Loucy (cell line): ENCODE measurements at regions not wholly inside any gene's neighbourhood (a gene's known extent, or its start where the extent isn't known, plus 50 kb on each side); places are given as distances from the start of the nearest gene placed in this dataset.

Experiments
- EZH2phosphoT487 ChIP-seq: fragments of 200-600 bp; IDR thresholded peaks from 2 replicates; pipeline ENCODE4 v1.6.1; 2018; ENCODE audit warnings: antibody characterized with exemption, mild to moderate bottlenecking, moderate library complexity, borderline replicate concordance
- TF ChIP-seq, protein P1 (sequence below): fragments of 200-600 bp; sonication (generic); conservative IDR thresholded peaks from 2 replicates; pipeline ENCODE4 v1.5.1; 2014; ENCODE audit warnings: mild to moderate bottlenecking, antibody characterized with exemption, low read length

GRCh38 chrX:39165185-39165584, 363.9 kb downstream of the MID1IP1 start:
- TF ChIP-seq, protein P1, sequence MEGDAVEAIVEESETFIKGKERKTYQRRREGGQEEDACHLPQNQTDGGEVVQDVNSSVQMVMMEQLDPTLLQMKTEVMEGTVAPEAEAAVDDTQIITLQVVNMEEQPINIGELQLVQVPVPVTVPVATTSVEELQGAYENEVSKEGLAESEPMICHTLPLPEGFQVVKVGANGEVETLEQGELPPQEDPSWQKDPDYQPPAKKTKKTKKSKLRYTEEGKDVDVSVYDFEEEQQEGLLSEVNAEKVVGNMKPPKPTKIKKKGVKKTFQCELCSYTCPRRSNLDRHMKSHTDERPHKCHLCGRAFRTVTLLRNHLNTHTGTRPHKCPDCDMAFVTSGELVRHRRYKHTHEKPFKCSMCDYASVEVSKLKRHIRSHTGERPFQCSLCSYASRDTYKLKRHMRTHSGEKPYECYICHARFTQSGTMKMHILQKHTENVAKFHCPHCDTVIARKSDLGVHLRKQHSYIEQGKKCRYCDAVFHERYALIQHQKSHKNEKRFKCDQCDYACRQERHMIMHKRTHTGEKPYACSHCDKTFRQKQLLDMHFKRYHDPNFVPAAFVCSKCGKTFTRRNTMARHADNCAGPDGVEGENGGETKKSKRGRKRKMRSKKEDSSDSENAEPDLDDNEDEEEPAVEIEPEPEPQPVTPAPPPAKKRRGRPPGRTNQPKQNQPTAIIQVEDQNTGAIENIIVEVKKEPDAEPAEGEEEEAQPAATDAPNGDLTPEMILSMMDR, result no peak
- no peak for TF ChIP-seq EZH2phosphoT487
